ENCODE measurements at regions not wholly inside any gene's neighbourhood (a gene's known extent, or its start where the extent isn't known, plus 50 kb on each side); places are given as distances from the start of the nearest gene placed in this dataset.
"Not testable (repeated sequence)": the region's sequence is repeated elsewhere in the genome, so short reads cannot be mapped to it uniquely, and the experiment has no call there.

GRCh38 chr6:67493682-67494081, 1141.4 kb upstream of the ADGRB3 start:
- no peak for DNase-seq
- peaks cover 12% of the 10 kb centered on the region for H3K9me3 Mint-ChIP-seq
- ATAC-seq (ENCODE audit: low read depth), result no peak
- H3K4me3 Mint-ChIP-seq, result no peak overlapping the region
- CTCF ChIA-PET, result no interaction called here
- no peak for TF ChIP-seq CTCF (IDR thresholded peaks at IDR 0.05)
- POLR2A ChIA-PET, result no interaction called here
- no peaks in the 10 kb centered on the region for H3K27me3 Mint-ChIP-seq
- intact Hi-C loops (cut with micrococcal nuclease), result no loop called here
- H3K4me1 Mint-ChIP-seq, result no peaks in the 10 kb centered on the region
- H3K36me3 Mint-ChIP-seq (ENCODE audit: low read depth), result no peaks in the 10 kb centered on the region
- H3K27ac Mint-ChIP-seq, result no peak overlapping the region

- no peaks in the 10 kb centered on the region for H3K27me3 Mint-ChIP-seq
- H3K4me1 Mint-ChIP-seq, result no peaks in the 10 kb centered on the region
- no peak overlapping the region for H3K27ac Mint-ChIP-seq
- no peaks in the 10 kb centered on the region for H3K36me3 Mint-ChIP-seq (ENCODE audit: low read depth)
- TF ChIP-seq CTCF (IDR thresholded peaks at IDR 0.05), result no peak
- H3K4me3 Mint-ChIP-seq, result no peak overlapping the region
- DNase-seq (no peak), ATAC-seq (ENCODE audit: low read depth) (no peak)
- ChIA-PET POLR2A (no interaction called here), CTCF (no interaction called here)
- intact Hi-C loops (cut with micrococcal nuclease), result no loop called here
- peaks cover 6% of the 10 kb centered on the region for H3K9me3 Mint-ChIP-seq
Measured at GRCh38 chr6:67475700-67476099, 1159.4 kb upstream of the ADGRB3 start.

- ChIA-PET POLR2A (no interaction called here), CTCF (no interaction called here)
- TF ChIP-seq CTCF (IDR thresholded peaks at IDR 0.05), result no peak
- DNase-seq (no peak), ATAC-seq (ENCODE audit: low read depth) (no peak)
- no peaks in the 10 kb centered on the region for H3K4me1 Mint-ChIP-seq
- H3K36me3 Mint-ChIP-seq (ENCODE audit: low read depth), result no peaks in the 10 kb centered on the region
- H3K4me3 Mint-ChIP-seq, result no peak overlapping the region
- peaks cover 16% of the 10 kb centered on the region for H3K9me3 Mint-ChIP-seq
- H3K27me3 Mint-ChIP-seq, result no peaks in the 10 kb centered on the region
- intact Hi-C loops (cut with micrococcal nuclease), result no loop called here
- H3K27ac Mint-ChIP-seq, result no peak overlapping the region
Measured at GRCh38 chr6:67467341-67467740, 1167.7 kb upstream of the ADGRB3 start.

- CTCF ChIA-PET; H3K4me1 Mint-ChIP-seq; H3K4me3 Mint-ChIP-seq; DNase-seq; H3K27ac Mint-ChIP-seq; POLR2A ChIA-PET; H3K27me3 Mint-ChIP-seq; ATAC-seq (ENCODE audit: low read depth); intact Hi-C loops (cut with micrococcal nuclease); H3K36me3 Mint-ChIP-seq (ENCODE audit: low read depth): not testable (repeated sequence)
- H3K9me3 Mint-ChIP-seq, result peaks cover 29% of the 10 kb centered on the region
Measured at GRCh38 chr6:67462725-67463124, 1172.4 kb upstream of the ADGRB3 start.

- intact Hi-C loops (cut with micrococcal nuclease), result no loop called here
- TF ChIP-seq CTCF (IDR thresholded peaks at IDR 0.05), result no peak
- Mint-ChIP-seq H3K4me1 (no peaks in the 10 kb centered on the region), H3K27me3 (no peaks in the 10 kb centered on the region), H3K9me3 (peaks cover 22% of the 10 kb centered on the region), H3K27ac (no peak overlapping the region), H3K36me3 (ENCODE audit: low read depth) (no peaks in the 10 kb centered on the region), H3K4me3 (no peak overlapping the region)
- ChIA-PET POLR2A (no interaction called here), CTCF (no interaction called here)
- ATAC-seq (ENCODE audit: low read depth), result no peak
- no peak for DNase-seq
Measured at GRCh38 chr6:67459556-67459955, 1175.5 kb upstream of the ADGRB3 start.

- DNase-seq (no peak), ATAC-seq (ENCODE audit: low read depth) (no peak)
- H3K4me3 Mint-ChIP-seq, result no peak overlapping the region
- no peaks in the 10 kb centered on the region for H3K27me3 Mint-ChIP-seq
- TF ChIP-seq CTCF (IDR thresholded peaks at IDR 0.05), result no peak
- H3K36me3 Mint-ChIP-seq (ENCODE audit: low read depth), result no peaks in the 10 kb centered on the region
- no peak overlapping the region for H3K27ac Mint-ChIP-seq
- intact Hi-C loops (cut with micrococcal nuclease), result no loop called here
- ChIA-PET CTCF (no interaction called here), POLR2A (no interaction called here)
- no peaks in the 10 kb centered on the region for H3K4me1 Mint-ChIP-seq
- peaks cover 22% of the 10 kb centered on the region for H3K9me3 Mint-ChIP-seq
Measured at GRCh38 chr6:67458265-67458664, 1176.8 kb upstream of the ADGRB3 start.

All from activated B cell treated with CpG ODN at 0.5 μM for 24 hours (primary cell).